CD14-positive monocyte (primary cell): ENCODE measurements at regions not wholly inside any gene's neighbourhood (a gene's known extent, or its start where the extent isn't known, plus 50 kb on each side); places are given as distances from the start of the nearest gene placed in this dataset.

Experiments
- DNase-seq, 3 donors: peaks; one replicate each; pipeline ENCODE4 v3.0.0-alpha.2; 2011 to 2022
- H2AFZ ChIP-seq: 2 replicates; pipeline ENCODE4 v1.6.0; 2012; ENCODE audit warnings: mild to moderate bottlenecking, low read depth, low read length, inconsistent platforms; ENCODE audit not compliant: insufficient read depth, poor library complexity, severe bottlenecking
- H3K27ac ChIP-seq, 2 donors: 1 replicate in 1 of 2; 2 replicates in 1 of 2; pipeline ENCODE4 v1.5.1; 2012 to 2013; ENCODE audit warnings: low read length in 2 of 2, control low read depth in 1 of 2, inconsistent platforms in 1 of 2, low read depth in 1 of 2, mild to moderate bottlenecking in 1 of 2
- H3K27me3 ChIP-seq, 2 donors: one replicate each; pipeline versions ENCODE4 v1.6.0 to v1.6.1; 2011 to 2013; ENCODE audit warnings: low read length in 2 of 2; ENCODE audit not compliant: control insufficient read depth in 2 of 2, insufficient read depth in 2 of 2
- H3K36me3 ChIP-seq, 2 donors: replicated peaks in 1 of 2; 1 replicate in 1 of 2; 2 replicates in 1 of 2; pipeline versions ENCODE4 v1.5.1 to v1.6.1; 2012 to 2013; ENCODE audit warnings: low read length in 2 of 2, control low read depth in 1 of 2, inconsistent platforms in 1 of 2, mild to moderate bottlenecking in 1 of 2; ENCODE audit not compliant: insufficient read depth in 2 of 2, control insufficient read depth in 1 of 2
- H3K4me1 ChIP-seq, 2 donors: 1 replicate in 1 of 2; 2 replicates in 1 of 2; pipeline versions ENCODE4 v1.5.1 to v1.6.1; 2012 to 2013; ENCODE audit warnings: low read length in 2 of 2, control low read depth in 1 of 2, inconsistent platforms in 1 of 2, mild to moderate bottlenecking in 1 of 2, moderate library complexity in 1 of 2; ENCODE audit not compliant: insufficient read depth in 2 of 2, control insufficient read depth in 1 of 2
- H3K4me2 ChIP-seq: replicated peaks from 2 replicates; pipeline ENCODE3; 2012; ENCODE audit warnings: low read length, moderate library complexity, mild to moderate bottlenecking; ENCODE audit not compliant: poor library complexity, severe bottlenecking; ENCODE audit errors: extremely low read depth
- H3K4me3 ChIP-seq, 3 experiments: fragments of 200-600 bp in 1 of 3; sonication (generic) in 1 of 3; replicated peaks in 1 of 3; 1 replicate in 2 of 3; 2 replicates in 1 of 3; pipeline ENCODE4 v1.5.1; 2011 to 2013; ENCODE audit warnings: low read length in 3 of 3, mild to moderate bottlenecking in 3 of 3, control low read depth in 2 of 3, low read depth in 2 of 3, inconsistent platforms in 1 of 3, moderate library complexity in 1 of 3
- H3K79me2 ChIP-seq: 2 replicates; pipeline ENCODE4 v1.6.0; 2012; ENCODE audit warnings: mild to moderate bottlenecking, control low read depth, inconsistent platforms, low read length, moderate library complexity; ENCODE audit not compliant: insufficient read depth
- H3K9ac ChIP-seq: 2 replicates; pipeline ENCODE4 v1.6.0; 2017; ENCODE audit warnings: low read length, mild to moderate bottlenecking; ENCODE audit not compliant: insufficient read depth, poor library complexity, severe bottlenecking
- H3K9me3 ChIP-seq, 2 donors: replicated peaks in 1 of 2; 1 replicate in 1 of 2; 2 replicates in 1 of 2; pipeline versions ENCODE4 v1.5.1 to v1.6.1; 2012 to 2013; ENCODE audit warnings: low read length in 2 of 2, control low read depth in 1 of 2; ENCODE audit not compliant: control insufficient read depth in 1 of 2, insufficient read depth in 1 of 2
- H4K20me1 ChIP-seq: 2 replicates; pipeline ENCODE4 v1.6.0; 2012; ENCODE audit warnings: mild to moderate bottlenecking, low read length, control low read depth, moderate library complexity; ENCODE audit not compliant: insufficient read depth
- H3K27ac Mint-ChIP-seq, 7 donors: one replicate each; pipeline ENCODE4 v1.8.0; 2020; ENCODE audit warnings: mild to moderate bottlenecking in 7 of 7, mixed read lengths in 7 of 7, moderate library complexity in 6 of 7, inconsistent platforms in 2 of 7
- H3K27me3 Mint-ChIP-seq, 3 donors: one replicate each; pipeline ENCODE4 v1.8.0; 2021 to 2022; ENCODE audit warnings: low read depth in 3 of 3, mild to moderate bottlenecking in 3 of 3, mixed read lengths in 3 of 3, moderate library complexity in 3 of 3, inconsistent platforms in 1 of 3
- H3K36me3 Mint-ChIP-seq, 2 donors: one replicate each; pipeline ENCODE4 v1.8.0; 2020; ENCODE audit warnings: mixed read lengths in 2 of 2, inconsistent platforms in 1 of 2, mild to moderate bottlenecking in 1 of 2
- H3K4me1 Mint-ChIP-seq: one replicate; pipeline ENCODE4 v1.8.0; 2020; ENCODE audit warnings: mild to moderate bottlenecking, mixed read lengths
- H3K4me3 Mint-ChIP-seq, 2 donors: one replicate each; pipeline ENCODE4 v1.8.0; 2020; ENCODE audit warnings: mild to moderate bottlenecking in 2 of 2, mixed read lengths in 2 of 2, moderate library complexity in 1 of 2
- H3K9me3 Mint-ChIP-seq, 7 donors: one replicate each; pipeline ENCODE4 v1.8.0; 2020 to 2022; ENCODE audit warnings: mixed read lengths in 7 of 7, mild to moderate bottlenecking in 6 of 7, moderate library complexity in 6 of 7, inconsistent platforms in 2 of 7
- CTCF ChIP-seq: fragments of 200-600 bp; IDR thresholded peaks from one replicate; pipeline ENCODE4 v1.8.0; 2022; ENCODE audit warnings: antibody characterized with exemption, mild to moderate bottlenecking
- WGBS: methylation state at CpG from one replicate; pipeline ENCODE4 v1.1.5; 2013; ENCODE audit warnings: missing lambda C conversion rate; ENCODE audit not compliant: insufficient coverage; 5-methylcytosine and 5-hydroxymethylcytosine counted together
- intact Hi-C, 2 donors: fragments of 100-400 bp; cut with micrococcal nuclease; formaldehyde crosslinking; loops; one replicate each; pipeline versions ENCODE4 v1.15.0 to v1.15.1; 2023

- Histone ChIP-seq H3K79me2 (no peaks in the 10 kb centered on the region), H2AFZ (no peak overlapping the region), H3K9ac (no peak overlapping the region), H3K4me3 (no peak overlapping the region), H3K4me2 (no peak overlapping the region), H3K9me3 (peaks cover 0 to 7% of the 10 kb centered on the region in 2 donors), H3K4me1 (no peaks in the 10 kb centered on the region), H4K20me1 (no peaks in the 10 kb centered on the region), H3K27me3 (no peaks in the 10 kb centered on the region), H3K27ac (no peak overlapping the region), H3K36me3 (no peaks in the 10 kb centered on the region)
- no peak overlapping the region for H3K27ac Mint-ChIP-seq
- no peaks in the 10 kb centered on the region for H3K36me3 Mint-ChIP-seq
- H3K27me3 Mint-ChIP-seq: peaks cover 0 to 1% (median 0%) of the 10 kb centered on the region in 3 donors
- H3K4me1 Mint-ChIP-seq: no peaks in the 10 kb centered on the region
- no peak for TF ChIP-seq CTCF
- no peak for DNase-seq
- peaks cover 0 to 7% (median 3%) of the 10 kb centered on the region in 7 donors for H3K9me3 Mint-ChIP-seq
- no peak overlapping the region for H3K4me3 Mint-ChIP-seq
- WGBS: no CpG with 5 or more reads among the region's 2 CpGs
- intact Hi-C loops: no loop called here
Measured at GRCh38 chr3:147906285-147906684, 497.1 kb downstream of the ZIC1 start.

- Mint-ChIP-seq H3K36me3 (no peaks in the 10 kb centered on the region), H3K27me3 (no peaks in the 10 kb centered on the region), H3K9me3 (peaks cover 0 to 7% (median 2%) of the 10 kb centered on the region in 7 donors), H3K4me1 (no peaks in the 10 kb centered on the region), H3K4me3 (no peak overlapping the region), H3K27ac (no peak overlapping the region)
- no peaks in the 10 kb centered on the region for H3K79me2 ChIP-seq
- no peaks in the 10 kb centered on the region for H3K36me3 ChIP-seq
- H2AFZ ChIP-seq: no peak overlapping the region
- intact Hi-C loops: no loop called here
- no peak overlapping the region for H3K27ac ChIP-seq
- H3K4me3 ChIP-seq: no peak overlapping the region
- no peak for DNase-seq
- no peak for TF ChIP-seq CTCF
- H3K4me1 ChIP-seq: no peaks in the 10 kb centered on the region
- no peaks in the 10 kb centered on the region for H4K20me1 ChIP-seq
- no peak overlapping the region for H3K4me2 ChIP-seq
- H3K27me3 ChIP-seq: no peaks in the 10 kb centered on the region
- WGBS: no CpG with 5 or more reads among the region's 1 CpG
- H3K9me3 ChIP-seq: no peaks in the 10 kb centered on the region
- H3K9ac ChIP-seq: no peak overlapping the region
Measured at GRCh38 chr3:147914532-147914931, 505.4 kb downstream of the ZIC1 start.
